ENCODE measurements at regions not wholly inside any gene's neighbourhood (a gene's known extent, or its start where the extent isn't known, plus 50 kb on each side); places are given as distances from the start of the nearest gene placed in this dataset.
A peak's percentile ranks its signal among the peaks of the same experiment; 100 is the strongest.

- no peak for DNase-seq (ENCODE audit: low spot score)
Measured at GRCh38 chr12:107277855-107278254, 184.5 kb upstream of the CRY1 start.

- no peak for DNase-seq (ENCODE audit: low spot score)
Measured at GRCh38 chr12:107282628-107283027, 189.3 kb upstream of the CRY1 start.

GRCh38 chr12:107283652-107284051, 190.3 kb upstream of the CRY1 start:
- DNase-seq (ENCODE audit: low spot score), result no peak

GRCh38 chr12:107284692-107285091, 191.3 kb upstream of the CRY1 start:
- DNase-seq (ENCODE audit: low spot score), result no peak

GRCh38 chr12:107287436-107288413, 194.4 kb upstream of the CRY1 start:
- no peak for DNase-seq (ENCODE audit: low spot score)

- no peak for DNase-seq (ENCODE audit: low spot score)
Measured at GRCh38 chr12:107288414-107289127, 195.2 kb upstream of the CRY1 start.

- no peak for DNase-seq (ENCODE audit: low spot score)
Measured at GRCh38 chr12:107291018-107291417, 197.7 kb upstream of the CRY1 start.

- no peak for DNase-seq (ENCODE audit: low spot score)
Measured at GRCh38 chr12:107296681-107297089, 203.3 kb upstream of the CRY1 start.

- no peak for DNase-seq (ENCODE audit: low spot score)
Measured at GRCh38 chr12:107302649-107303341, 209.4 kb upstream of the CRY1 start.

- no peak for DNase-seq (ENCODE audit: low spot score)
Measured at GRCh38 chr12:107304588-107305532, 211.5 kb upstream of the CRY1 start.

GRCh38 chr12:107306141-107306659, 212.9 kb upstream of the CRY1 start:
- DNase-seq (ENCODE audit: low spot score), result no peak

- no peak for DNase-seq (ENCODE audit: low spot score)
Measured at GRCh38 chr12:107308310-107308709, 215.0 kb upstream of the CRY1 start.

GRCh38 chr12:107309020-107309419, 215.7 kb upstream of the CRY1 start:
- no peak for DNase-seq (ENCODE audit: low spot score)

GRCh38 chr12:107310621-107311020, 217.3 kb upstream of the CRY1 start:
- DNase-seq (ENCODE audit: low spot score), result no peak

GRCh38 chr12:107311682-107312081, 218.3 kb upstream of the CRY1 start:
- DNase-seq (ENCODE audit: low spot score), result no peak

GRCh38 chr12:107317751-107318555, 224.6 kb upstream of the CRY1 start:
- DNase-seq (ENCODE audit: low spot score), result peak; percentile 93

GRCh38 chr12:107318556-107318805, 225.1 kb upstream of the CRY1 start:
- DNase-seq (ENCODE audit: low spot score), result no peak

- no peak for DNase-seq (ENCODE audit: low spot score)
Measured at GRCh38 chr12:107318806-107319532, 225.6 kb upstream of the CRY1 start.

- DNase-seq (ENCODE audit: low spot score), result no peak
Measured at GRCh38 chr12:107319533-107320032, 226.2 kb upstream of the CRY1 start.

Data from umbilical cord (tissue), 1 donor.